Duodenal mucosa (tissue), 2 donors: ENCODE measurements at regions not wholly inside any gene's neighbourhood (a gene's known extent, or its start where the extent isn't known, plus 50 kb on each side); places are given as distances from the start of the nearest gene placed in this dataset.

Experiments
- H3K27ac ChIP-seq: one replicate; pipeline ENCODE4 v1.7.0; 2013; ENCODE audit warnings: low read depth, low read length
- H3K27me3 ChIP-seq, 2 donors: one replicate each; pipeline ENCODE4 v1.7.0; 2013; ENCODE audit warnings: low read length in 2 of 2, control low read depth in 1 of 2; ENCODE audit not compliant: insufficient read depth in 2 of 2, control insufficient read depth in 1 of 2
- H3K36me3 ChIP-seq, 2 donors: one replicate each; pipeline ENCODE4 v1.7.0; 2013; ENCODE audit warnings: low read length in 2 of 2, control low read depth in 1 of 2; ENCODE audit not compliant: insufficient read depth in 2 of 2, control insufficient read depth in 1 of 2
- H3K4me1 ChIP-seq, 2 donors: one replicate each; pipeline ENCODE4 v1.7.0; 2013; ENCODE audit warnings: low read length in 2 of 2, control low read depth in 1 of 2; ENCODE audit not compliant: insufficient read depth in 2 of 2, control insufficient read depth in 1 of 2
- H3K4me3 ChIP-seq, 2 donors: one replicate each; pipeline ENCODE4 v1.7.0; 2013; ENCODE audit warnings: low read length in 2 of 2, low read depth in 1 of 2
- H3K9ac ChIP-seq, 2 donors: one replicate each; pipeline ENCODE4 v1.7.0; 2013; ENCODE audit warnings: low read length in 2 of 2, low read depth in 1 of 2
- H3K9me3 ChIP-seq, 2 donors: one replicate each; pipeline ENCODE4 v1.7.0; 2013; ENCODE audit warnings: low read length in 2 of 2, control low read depth in 1 of 2; ENCODE audit not compliant: control insufficient read depth in 1 of 2

DNA sequence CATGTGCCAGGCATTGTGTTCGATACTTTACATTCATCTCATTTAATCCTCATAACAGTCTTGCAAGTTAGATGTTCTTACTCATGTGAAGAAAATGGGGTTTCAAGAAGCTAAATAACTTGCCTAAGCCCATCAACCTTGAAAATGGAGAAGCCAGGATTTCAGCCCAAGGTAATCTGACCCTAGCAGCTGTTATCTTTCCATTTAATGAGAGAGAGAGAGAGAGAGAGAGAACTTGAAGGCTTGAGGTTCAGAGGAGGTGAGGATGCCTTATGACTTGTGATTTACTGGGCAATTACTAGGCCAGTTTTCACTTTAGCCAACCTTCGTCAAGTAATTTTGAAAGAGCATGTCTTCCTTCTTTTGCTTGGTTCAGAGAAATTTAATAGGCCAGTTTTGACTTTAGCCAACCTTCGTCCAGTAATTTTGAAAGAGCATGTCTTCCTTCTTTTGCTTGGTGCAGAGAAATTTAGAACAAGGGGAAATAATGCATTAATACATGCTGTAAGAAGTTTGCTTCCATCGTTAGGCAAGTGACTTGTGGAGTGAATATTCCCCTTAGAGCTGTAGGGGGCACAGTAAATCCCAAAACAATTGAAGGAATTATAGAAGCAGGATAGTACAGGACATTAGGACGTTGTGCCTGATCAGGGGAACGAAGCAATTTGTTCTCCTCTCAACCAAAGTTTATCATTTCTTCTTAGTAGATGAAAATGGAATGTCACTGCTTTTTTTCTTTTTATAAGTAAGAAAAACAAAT lies 143.0 kb upstream of the BMPER start:
- H3K9me3 ChIP-seq, result no peaks in the 10 kb centered on the region
- H3K27ac ChIP-seq, result no peak overlapping the region
- H3K4me3 ChIP-seq, result no peak overlapping the region
- H3K27me3 ChIP-seq, result no peaks in the 10 kb centered on the region
- no peak overlapping the region for H3K9ac ChIP-seq
- H3K36me3 ChIP-seq, result no peaks in the 10 kb centered on the region
- peaks cover 0 to 5% of the 10 kb centered on the region in 2 donors for H3K4me1 ChIP-seq

DNA sequence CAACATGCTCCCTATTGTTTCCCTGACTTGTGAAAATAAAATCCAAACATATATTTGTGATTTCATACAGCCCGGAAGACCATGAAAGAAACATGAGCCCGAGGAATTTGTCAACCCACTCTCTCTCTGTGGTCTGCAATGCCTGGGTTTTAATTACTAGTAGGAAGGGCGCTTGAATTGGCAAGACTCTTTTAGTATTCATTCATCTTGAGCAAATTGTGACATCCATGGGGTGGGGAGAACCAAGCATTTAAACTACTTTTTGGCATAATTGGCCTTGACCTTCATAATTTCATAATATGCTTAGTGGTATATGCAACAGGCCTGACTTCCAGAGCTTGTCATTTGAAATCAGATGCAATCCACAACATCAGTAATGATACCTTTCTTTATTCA lies 142.4 kb upstream of the BMPER start:
- Histone ChIP-seq H3K9ac (no peak overlapping the region), H3K4me3 (no peak overlapping the region), H3K4me1 (peaks cover 0 to 5% of the 10 kb centered on the region in 2 donors), H3K36me3 (no peaks in the 10 kb centered on the region), H3K27ac (no peak overlapping the region), H3K27me3 (no peaks in the 10 kb centered on the region), H3K9me3 (no peaks in the 10 kb centered on the region)

DNA sequence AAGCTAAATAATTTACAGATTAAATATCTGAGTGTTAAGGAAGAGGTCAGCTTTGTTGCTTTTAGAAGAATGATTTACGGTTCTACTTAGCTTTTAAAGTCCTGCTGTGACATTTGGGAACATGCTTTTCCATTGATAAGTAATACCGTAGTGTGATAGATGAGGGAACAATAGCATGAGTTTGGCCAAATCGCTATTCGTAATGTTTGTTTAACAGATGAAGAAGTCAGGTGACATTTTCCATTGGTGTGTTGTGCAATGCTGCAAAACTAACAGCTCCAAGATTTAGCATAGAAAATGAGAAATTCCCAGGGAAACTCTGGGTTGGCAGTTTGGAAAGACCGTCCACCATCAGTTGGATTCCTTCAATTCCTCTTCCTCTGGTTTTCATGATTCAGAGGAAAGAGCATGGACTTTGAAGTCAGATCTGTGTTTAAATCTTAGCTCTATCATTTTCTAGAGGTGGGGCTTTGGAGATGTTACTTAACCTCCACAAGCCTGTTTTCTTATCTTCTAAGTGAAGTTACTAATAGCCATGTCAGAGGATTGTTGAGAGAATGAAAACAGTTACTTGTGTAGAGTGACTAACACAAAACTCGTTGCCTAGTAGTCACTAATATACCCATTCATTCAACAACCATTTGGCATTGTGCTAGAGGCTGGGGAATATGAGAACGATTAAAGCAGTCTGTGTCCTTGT lies 140.4 kb upstream of the BMPER start:
- H3K4me1 ChIP-seq, result peaks cover 0 to 5% of the 10 kb centered on the region in 2 donors
- H3K4me3 ChIP-seq, result no peak overlapping the region
- no peaks in the 10 kb centered on the region for H3K9me3 ChIP-seq
- H3K27ac ChIP-seq, result no peak overlapping the region
- H3K36me3 ChIP-seq, result no peaks in the 10 kb centered on the region
- no peaks in the 10 kb centered on the region for H3K27me3 ChIP-seq
- H3K9ac ChIP-seq, result no peak overlapping the region

DNA sequence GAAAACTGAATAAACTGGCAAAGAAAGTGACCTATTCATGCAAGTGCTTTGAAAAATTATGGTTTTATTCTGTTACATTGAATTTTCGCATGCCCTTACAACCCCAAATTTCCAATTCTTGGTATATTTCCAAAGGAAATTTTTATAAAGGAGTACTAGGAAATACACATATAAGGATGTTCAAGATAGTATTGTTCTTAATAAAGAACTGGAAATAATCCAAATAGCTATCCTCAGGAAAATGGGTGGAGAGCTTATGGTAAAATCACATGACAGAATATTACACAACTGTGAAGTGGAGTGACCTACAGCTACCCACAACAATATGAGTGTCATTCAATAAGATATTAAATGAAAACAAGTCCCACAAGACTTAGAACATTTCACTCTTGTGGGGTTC lies 138.9 kb upstream of the BMPER start:
- Histone ChIP-seq H3K4me1 (peaks cover 0 to 5% of the 10 kb centered on the region in 2 donors), H3K27me3 (no peaks in the 10 kb centered on the region), H3K36me3 (no peaks in the 10 kb centered on the region), H3K9me3 (no peaks in the 10 kb centered on the region), H3K27ac (no peak overlapping the region), H3K4me3 (no peak overlapping the region), H3K9ac (no peak overlapping the region)

DNA sequence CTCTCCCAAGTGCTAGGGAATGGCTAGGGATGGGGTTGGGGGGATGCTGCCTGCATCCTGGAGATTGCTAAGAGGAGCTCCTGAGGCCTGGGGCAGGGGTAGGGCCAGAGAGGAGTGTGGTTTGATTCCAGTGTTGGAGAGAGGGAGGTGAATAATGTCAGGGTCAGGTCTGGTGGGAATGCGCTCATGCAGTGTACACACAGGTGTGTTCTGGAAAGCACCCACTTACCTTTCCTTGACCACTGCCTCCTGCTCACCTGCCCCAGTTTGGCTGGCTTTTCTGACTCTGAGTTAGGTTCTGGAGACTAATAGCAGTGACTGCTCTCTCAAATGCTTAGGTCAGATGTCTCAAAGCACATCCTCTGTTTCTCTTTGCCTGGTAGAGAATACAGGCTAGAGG lies 135.4 kb upstream of the BMPER start:
- no peak overlapping the region for H3K27ac ChIP-seq
- no peaks in the 10 kb centered on the region for H3K36me3 ChIP-seq
- no peaks in the 10 kb centered on the region for H3K4me1 ChIP-seq
- no peaks in the 10 kb centered on the region for H3K9me3 ChIP-seq
- H3K4me3 ChIP-seq, result no peak overlapping the region
- H3K9ac ChIP-seq, result no peak overlapping the region
- H3K27me3 ChIP-seq, result no peaks in the 10 kb centered on the region

DNA sequence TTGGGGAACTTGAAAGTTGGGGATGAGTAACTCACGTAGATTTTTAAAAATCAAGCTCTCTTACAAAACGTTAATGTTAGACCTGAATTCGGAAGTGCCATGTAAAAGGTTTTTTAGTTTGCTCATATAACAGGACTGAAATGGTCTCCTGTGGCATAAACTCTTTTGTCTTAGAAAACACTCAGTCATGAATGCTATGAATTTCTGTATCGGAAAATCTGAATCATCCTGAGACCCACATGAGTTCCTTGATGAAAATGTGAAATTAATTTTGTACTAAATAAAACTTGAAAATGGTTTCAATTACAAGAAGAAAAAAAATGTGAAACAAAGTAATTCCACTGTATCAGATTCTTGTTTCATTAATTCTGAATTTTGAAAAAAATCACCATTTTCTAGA lies 134.8 kb upstream of the BMPER start:
- no peak overlapping the region for H3K9ac ChIP-seq
- H3K9me3 ChIP-seq, result no peaks in the 10 kb centered on the region
- no peaks in the 10 kb centered on the region for H3K27me3 ChIP-seq
- no peak overlapping the region for H3K27ac ChIP-seq
- H3K4me1 ChIP-seq, result no peaks in the 10 kb centered on the region
- no peak overlapping the region for H3K4me3 ChIP-seq
- H3K36me3 ChIP-seq, result no peaks in the 10 kb centered on the region

DNA sequence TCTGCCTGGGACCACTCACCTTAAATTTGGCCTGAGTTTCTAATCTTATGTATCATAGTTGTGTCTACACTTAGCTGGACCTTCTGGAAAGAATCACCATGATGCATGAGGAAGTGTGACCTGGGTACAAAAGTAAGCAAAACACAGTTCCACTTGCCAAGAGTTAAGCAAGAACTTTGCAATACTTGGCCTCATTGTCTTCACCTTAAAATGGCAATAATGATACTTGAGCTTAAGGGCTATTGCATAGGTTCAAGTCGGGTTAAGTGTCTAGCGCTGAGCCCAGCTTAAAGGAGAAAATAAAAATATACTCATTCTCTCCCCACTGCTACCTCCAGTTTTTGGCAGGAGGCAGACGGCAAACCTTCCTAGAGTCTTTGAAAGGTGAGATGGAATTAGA lies 133.9 kb upstream of the BMPER start:
- no peaks in the 10 kb centered on the region for H3K36me3 ChIP-seq
- no peak overlapping the region for H3K4me3 ChIP-seq
- no peak overlapping the region for H3K27ac ChIP-seq
- no peaks in the 10 kb centered on the region for H3K27me3 ChIP-seq
- no peak overlapping the region for H3K9ac ChIP-seq
- no peaks in the 10 kb centered on the region for H3K9me3 ChIP-seq
- no peaks in the 10 kb centered on the region for H3K4me1 ChIP-seq

DNA sequence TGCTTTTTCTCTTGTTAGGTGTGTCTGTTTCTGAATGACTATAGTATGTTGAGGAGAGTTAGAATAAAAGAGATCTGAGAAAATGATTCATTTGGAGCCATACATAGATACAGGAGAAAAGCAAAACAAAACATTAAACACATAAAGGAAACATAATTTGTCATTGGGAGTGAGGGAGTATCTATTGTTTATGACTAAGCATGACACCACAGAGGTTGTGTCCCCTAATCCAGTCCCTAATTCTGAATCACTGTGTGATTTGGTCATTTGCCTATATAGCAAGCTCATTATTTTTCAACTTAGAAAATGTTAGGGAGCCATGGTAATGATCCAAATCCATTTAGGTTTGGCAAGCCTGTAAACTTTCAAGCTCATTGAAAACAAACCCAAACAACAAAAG lies 132.3 kb upstream of the BMPER start:
- Histone ChIP-seq H3K36me3 (no peaks in the 10 kb centered on the region), H3K27me3 (no peaks in the 10 kb centered on the region), H3K9ac (no peak overlapping the region), H3K4me3 (no peak overlapping the region), H3K27ac (no peak overlapping the region), H3K4me1 (no peaks in the 10 kb centered on the region), H3K9me3 (no peaks in the 10 kb centered on the region)

DNA sequence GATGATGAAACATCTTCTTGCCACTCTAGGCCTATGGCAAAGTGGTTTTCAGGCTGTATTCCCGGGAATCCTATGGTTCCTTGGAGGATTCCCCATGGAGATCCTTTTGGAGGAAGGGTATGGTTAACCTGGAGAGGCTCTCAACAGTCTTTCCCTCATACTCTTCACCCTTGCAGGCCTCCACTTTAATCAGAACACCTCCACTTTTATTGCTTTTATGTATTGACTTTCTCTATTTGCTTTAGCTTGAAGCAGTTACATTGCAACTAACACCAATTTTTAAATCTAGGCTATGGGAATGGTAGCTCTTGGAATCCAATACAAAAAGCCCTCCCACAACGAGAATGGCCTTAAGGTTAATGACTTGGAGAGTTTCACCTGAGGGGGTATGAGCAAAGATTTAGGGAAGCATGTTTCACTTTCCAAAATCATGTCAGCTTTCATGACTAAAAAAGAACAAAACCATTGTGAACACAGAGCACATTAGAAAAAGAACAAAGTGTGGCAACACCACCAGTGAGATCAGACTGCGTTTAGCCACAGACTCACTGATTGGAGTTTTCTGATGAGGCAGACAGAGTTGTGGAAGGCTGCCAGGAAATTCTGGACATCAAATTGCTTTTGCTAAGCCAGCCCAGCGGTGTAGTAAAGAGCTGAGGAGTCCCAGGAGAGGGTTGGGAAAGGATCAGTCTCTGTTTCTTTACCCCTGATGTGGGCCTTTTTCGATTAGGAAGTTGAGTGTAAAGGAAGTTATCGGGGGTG lies 130.4 kb upstream of the BMPER start:
- H3K9me3 ChIP-seq, result no peaks in the 10 kb centered on the region
- H3K27ac ChIP-seq, result no peak overlapping the region
- H3K4me1 ChIP-seq, result no peaks in the 10 kb centered on the region
- H3K9ac ChIP-seq, result no peak overlapping the region
- no peaks in the 10 kb centered on the region for H3K36me3 ChIP-seq
- H3K4me3 ChIP-seq, result no peak overlapping the region
- no peaks in the 10 kb centered on the region for H3K27me3 ChIP-seq

DNA sequence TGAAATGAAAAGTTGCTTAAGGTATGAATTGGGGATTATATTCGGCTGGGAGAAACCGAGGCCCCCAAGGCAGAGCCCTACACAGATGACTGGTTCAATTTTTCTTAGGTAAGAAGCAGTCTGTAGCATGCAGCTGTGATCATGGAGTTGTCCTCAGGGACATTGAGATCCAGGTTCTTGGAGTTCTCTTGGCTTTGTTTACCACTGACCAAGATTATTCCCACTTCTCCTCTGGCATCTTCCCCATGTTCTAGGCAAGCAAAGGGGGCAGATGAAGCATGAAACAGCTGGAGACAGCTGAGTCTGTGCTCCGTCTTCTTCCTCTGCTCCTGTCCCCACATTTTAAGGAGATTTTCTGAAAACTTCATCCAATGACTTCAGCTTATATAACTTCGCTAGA lies 129.5 kb upstream of the BMPER start:
- Histone ChIP-seq H3K9me3 (no peaks in the 10 kb centered on the region), H3K27me3 (no peaks in the 10 kb centered on the region), H3K4me1 (no peaks in the 10 kb centered on the region), H3K9ac (no peak overlapping the region), H3K27ac (no peak overlapping the region), H3K36me3 (no peaks in the 10 kb centered on the region), H3K4me3 (no peak overlapping the region)
